GM21576 (cell line): ENCODE measurements at regions not wholly inside any gene's neighbourhood (a gene's known extent, or its start where the extent isn't known, plus 50 kb on each side); places are given as distances from the start of the nearest gene placed in this dataset.
"Not testable (repeated sequence)": the region's sequence is repeated elsewhere in the genome, so short reads cannot be mapped to it uniquely, and the experiment has no call there.

Experiments used
- ATAC-seq: cut with Tn5 transposase; IDR thresholded peaks from one replicate; pipeline ENCODE4 v1.9.1; 2021; ENCODE audit warnings: mild to moderate bottlenecking, moderate library complexity; ENCODE audit not compliant: unreplicated experiment

DNA sequence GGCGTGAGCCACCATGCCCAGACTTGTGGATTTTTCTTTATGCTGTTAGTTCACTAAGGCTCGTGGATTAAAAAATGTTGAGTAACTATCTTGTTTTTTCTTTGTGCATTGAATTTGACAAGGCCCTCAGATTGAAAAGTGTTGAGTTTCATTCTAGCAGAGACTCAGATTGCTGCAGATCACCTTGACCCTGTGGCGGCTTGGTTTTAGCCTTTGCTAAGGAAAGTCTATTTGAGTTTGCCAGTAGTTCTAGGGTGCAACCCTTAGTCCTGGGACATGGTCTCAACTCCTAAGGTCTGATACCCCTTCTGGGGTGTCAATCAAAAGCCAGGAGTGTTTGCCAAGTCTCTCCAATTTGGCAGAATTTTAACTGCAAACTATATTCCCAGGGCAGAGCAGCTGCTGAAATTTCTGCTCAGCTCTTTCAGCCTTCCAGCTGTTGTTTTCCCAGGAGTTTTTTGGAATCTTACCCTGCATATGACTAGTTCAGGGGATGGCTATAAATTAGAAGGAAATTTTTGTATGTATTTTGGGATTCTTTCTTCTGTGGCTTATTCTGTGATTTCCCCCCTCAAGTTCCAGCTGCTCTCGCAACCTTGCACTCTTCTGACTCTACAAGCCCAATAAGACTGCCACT is 84.3 kb upstream of the HAND1 start:
- no peak for ATAC-seq

GRCh38 chr5:154559398-154560276 is 81.6 kb upstream of the HAND1 start:
- no peak for ATAC-seq

DNA sequence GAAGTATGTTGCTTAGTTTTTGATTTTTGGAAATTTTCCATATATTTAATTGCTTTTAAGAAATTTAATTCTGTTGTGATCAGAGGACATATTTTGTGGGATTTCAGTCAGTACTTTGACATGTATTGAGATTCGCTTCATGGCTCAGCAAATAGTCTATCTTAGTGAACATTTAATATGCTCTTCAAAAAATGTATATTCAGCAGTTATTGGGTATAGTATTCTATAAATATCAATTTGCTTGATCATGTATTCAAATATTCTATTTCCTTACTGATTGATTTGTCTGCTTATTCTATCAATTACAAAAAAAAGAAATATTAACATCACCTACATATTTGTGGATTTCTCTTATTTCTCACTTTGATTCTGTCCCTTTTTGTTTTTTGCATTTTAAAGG is 79.5 kb upstream of the HAND1 start:
- ATAC-seq, result no peak

DNA sequence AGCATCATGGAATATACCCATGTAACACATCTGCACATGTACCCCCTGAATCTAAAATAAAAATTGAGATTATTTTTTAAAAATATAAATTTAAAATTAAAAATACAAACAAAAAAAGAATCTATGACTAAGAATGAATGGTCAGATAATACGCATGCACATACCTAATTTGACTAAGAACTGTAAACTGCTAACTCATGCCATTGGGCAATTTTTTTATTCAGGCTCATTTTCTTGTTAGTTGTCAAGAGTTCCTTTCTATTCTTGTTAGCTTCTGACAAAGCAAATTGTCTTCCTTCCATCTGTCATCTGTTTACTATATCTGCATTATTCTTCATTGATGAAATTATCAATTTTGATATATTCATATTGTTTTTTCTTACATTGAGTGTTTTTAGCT is 69.5 kb upstream of the HAND1 start:
- ATAC-seq, result no peak

GRCh38 chr5:154546719-154547118 is 68.7 kb upstream of the HAND1 start:
- no peak for ATAC-seq

DNA sequence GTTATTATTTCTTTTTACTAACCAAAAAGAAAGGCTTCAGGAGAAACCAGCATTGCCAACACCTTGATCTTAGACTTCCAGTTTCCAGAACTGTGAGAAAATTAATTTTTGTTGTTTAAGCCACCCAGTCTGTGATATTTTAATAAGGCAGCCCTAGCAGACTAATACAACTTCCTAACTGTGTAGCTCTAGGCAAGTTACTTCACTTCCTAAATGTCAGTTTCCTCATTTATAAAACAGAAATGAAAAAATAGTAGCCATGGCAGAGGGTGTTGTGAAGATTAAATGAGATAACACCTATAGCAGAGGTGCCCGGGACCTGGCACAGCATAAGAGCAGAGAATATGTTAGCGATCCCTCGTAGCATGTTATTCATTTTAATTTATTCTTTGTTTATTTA is 66.6 kb upstream of the HAND1 start:
- no peak for ATAC-seq

DNA sequence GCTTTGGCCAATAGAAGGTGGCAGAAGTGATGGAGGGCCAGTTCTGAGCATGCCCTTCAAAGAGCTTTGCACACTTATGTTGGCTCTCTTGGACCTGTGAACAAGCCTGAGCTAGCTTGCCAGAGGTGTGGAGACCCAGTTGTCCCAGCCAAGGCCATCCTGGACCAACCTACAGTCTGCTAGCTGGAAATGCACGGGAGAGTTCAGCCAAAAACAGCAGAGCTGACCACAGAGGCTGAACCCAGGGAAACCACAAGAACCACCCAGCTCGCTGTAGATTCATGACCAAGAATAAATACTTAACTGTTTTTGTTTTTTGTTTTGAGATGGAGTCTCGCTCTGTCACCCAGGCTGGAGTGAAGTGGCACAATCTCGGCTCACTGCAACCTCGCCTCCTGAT is 65.4 kb upstream of the HAND1 start:
- no peak for ATAC-seq

DNA sequence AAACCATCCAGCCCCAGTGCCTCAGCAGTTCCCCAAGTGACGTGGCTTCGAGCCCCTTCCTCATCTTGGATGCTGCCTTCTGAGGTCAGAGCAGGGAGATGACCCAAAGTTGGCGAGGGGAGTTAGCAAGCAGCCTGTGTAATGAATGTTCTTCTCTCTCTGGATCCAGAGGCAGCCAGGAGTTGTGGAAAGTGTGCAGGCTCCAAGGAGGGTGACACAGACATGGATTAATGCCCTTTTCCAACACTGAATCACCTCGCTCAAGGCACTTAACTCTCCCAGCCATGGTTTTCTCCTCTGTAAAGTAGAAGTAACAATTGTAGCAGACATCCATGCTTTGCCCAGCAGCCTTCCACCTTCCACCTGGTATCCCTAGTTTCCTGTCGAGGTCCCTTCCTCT is 64.6 kb upstream of the HAND1 start:
- ATAC-seq, result no peak

- no peak for ATAC-seq
Measured at GRCh38 chr5:154542000-154542399, 64.0 kb upstream of the HAND1 start.

DNA sequence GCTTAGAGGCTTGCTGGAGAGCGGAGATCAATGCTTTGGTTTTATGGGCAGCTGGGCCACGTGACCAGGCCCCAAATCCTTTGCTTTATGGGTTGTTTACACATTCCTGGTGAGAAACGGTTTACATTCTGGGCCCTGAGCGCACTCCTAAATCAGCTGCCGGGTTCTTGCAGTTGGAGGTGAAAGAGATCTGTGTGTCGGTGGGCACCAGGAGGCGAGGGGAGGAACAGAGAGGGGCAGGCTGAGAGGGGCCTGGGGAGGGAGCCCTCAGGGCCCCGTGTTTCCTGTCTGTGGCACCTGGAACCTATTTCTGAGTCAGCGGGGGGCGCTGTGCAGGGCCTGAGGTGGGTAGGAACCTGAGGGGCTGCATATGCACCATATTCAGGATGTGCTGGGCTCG is 63.5 kb upstream of the HAND1 start:
- no peak for ATAC-seq

DNA sequence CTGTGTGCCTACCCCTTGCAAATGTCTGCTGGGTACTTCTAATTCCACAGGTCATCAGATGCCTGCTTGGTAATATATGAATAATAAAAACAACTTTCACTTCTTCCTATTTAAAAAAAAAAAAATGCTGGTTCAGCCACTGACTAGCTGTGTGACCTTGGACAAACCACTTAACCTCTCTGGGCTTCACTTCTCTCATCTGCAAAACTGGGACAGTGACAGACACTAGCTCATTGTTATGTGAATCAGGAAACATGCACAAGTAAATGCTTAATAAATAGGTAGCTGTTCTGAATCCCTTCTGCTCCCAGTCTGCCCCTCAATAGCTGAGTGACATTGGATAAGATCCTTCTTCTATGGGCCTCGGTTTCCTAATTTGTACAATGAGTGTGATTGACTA is 62.6 kb upstream of the HAND1 start:
- ATAC-seq, result no peak

GRCh38 chr5:154538492-154538891 is 60.5 kb upstream of the HAND1 start:
- ATAC-seq, result no peak

DNA sequence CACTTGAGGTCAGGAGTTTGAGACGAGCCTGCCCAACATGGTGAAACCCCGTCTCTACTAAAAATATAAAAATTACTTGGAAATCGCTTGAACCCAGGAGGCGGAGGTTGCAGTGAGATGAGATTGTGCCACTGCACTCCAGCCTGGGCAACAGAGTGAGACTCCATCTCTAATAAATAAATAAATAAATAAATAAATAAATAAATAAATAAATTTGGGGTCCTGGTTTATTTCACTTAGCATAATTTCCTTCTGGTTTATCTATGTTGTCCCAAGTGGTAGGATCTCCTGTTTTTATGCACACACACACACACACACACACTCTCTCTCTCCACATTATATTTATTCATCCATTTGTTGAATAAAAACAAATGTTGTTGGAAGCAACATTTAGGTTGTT is 58.4 kb upstream of the HAND1 start:
- ATAC-seq, result not testable (repeated sequence)

GRCh38 chr5:154535535-154535934 is 57.5 kb upstream of the HAND1 start:
- ATAC-seq, result no peak

DNA sequence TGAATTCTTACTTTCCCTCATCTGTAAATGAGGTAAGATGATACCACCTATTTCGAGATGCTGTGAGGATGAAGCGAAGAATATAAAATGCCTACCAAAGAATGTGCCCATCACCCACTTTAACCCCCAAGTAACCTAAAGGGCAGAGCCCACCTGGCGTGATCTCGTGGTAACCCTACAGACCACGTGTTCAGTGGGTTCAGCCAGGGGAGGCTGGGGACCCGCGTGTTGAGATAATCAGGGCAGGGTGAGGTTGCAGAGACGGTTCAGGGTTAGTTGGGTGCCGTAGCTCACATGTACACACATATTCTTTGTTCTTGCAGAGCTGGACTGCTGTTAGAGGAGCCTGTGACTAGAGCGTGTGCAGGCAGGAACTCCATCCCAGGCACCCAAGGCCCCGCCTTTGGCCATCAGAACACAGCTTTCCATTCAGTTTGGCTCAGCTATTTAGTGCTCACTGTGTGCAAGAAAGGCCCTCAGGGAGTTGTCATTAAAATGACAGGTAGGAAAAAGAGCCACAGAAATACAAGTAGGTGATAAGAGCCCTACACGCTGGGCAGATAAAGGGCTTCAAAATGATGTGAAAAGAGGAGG is 56.5 kb upstream of the HAND1 start:
- no peak for ATAC-seq

- ATAC-seq, result no peak
Measured at GRCh38 chr5:154529282-154529681, 51.3 kb upstream of the HAND1 start.

DNA sequence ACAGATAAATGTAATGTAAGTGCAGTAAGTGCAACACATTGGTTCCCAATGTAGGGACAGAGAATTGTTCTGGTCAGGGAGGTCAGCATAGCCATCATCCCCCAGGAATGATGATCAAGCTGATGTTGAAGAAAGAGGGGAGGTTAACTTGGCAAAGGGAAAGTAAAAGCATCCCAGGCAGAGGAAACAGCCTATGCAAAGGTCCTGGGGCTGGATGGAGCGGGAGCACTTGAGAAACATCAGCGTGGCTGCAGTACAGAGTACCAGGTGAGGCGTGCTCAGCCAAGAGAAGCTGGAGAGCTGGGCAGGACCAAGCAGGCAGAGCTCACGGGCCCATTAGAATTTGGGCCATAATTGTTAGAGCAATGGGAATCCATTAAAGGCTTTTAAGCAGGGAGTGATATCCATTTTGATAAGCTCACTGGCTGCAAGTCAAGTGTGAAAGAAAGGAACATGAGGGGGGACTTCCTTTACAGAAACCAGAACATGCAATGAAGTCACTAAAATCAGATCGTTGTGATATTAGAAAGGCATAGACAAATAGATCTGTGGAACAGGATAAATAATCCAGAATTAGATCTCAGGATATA is 50.1 kb upstream of the HAND1 start:
- no peak for ATAC-seq
